ENCODE measurements at regions not wholly inside any gene's neighbourhood (a gene's known extent, or its start where the extent isn't known, plus 50 kb on each side); places are given as distances from the start of the nearest gene placed in this dataset.
A peak's percentile ranks its signal among the peaks of the same experiment; 100 is the strongest.

DNA sequence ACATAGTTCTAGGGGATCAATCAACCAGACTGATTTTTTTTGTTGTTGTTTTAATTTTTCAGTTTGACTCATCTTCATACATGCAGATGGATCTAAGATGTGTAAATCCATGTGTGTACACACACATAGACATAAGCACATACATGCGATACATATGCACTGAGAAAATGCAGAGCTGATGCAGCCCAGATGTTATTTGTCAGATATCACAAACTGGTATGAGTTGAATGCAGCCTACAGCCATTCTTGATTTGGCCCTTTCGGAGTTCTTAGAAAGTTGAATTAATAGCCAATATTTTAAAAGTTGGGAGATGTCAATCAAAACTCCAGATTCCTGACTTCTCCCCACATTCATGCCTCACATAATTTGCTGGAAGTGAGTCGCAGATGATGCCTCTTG, 180.4 kb downstream of the SPATA18 start:
- DNase-seq (ENCODE audit: low read depth in 2 of 2), result no peak

DNA sequence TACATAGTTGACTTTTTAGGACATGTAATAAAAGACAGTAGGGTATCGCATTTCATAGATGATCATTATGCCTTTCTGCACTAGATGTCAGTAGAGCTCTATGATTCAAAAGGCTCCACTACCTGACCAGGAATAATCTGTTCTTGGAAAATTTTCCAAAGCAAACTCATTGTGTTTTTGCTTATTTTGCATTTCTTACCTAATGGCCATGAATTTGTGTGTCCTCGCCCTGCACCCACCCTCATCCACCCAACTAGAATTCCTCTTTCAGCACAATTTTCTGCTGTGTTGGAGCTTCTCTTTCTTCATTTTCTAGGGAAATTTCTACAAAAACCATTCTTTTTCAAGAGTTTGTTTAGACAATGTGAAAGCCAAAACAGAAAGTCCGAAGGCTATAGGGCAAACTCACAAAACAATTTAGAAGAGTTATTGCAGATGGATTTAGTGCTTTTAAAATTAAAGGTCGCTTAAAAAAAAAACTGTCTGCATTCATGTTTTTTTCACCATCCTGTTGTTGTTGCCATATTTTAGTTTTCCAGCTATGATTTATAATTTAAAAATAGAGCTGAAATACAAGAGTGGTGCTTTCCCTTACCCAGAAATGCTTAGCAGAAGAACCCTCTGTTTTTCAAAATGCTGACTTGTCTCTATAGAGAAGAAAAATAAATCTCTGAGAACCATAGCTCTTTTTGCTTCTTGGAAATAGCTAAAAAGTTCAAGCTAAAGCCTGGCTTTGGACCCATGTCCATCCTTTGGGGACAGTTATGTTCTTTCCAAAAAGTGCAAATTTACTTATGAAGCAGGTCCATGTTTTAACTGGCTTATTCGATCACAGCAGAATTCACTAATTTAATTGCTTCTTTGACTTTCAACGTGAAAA, 183.7 kb downstream of the SPATA18 start:
- peak; percentile 33 to 38 for DNase-seq (ENCODE audit: low read depth in 2 of 2)

DNA sequence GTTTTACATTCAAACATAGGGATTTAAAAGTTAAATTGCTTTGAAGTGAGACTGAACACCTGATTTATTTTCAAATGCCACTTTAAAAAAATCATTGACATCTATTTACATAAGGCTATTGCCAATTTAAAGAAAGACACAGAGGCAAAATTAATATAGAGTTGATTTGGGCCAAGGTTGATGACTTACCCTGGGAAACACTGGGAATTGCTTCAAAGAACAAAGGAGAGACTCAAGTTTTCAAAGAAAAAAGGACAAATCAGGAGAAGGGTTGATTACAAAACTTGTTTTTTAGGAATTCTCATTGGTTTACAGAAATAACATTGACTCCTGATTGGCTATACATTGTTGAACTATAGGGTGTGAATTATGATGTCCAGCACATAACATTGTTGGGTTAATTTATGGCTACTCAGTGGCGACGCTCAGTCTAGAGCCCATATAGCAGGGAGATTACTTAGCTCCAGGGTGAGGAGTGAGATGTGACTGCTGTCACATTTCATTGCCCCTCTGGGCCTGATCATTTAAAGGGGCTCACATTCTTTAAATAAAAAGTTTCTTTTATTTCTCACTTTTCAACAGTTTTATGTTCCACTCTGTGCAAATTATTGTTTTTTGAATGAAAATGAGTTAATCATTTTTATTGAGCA, 184.6 kb downstream of the SPATA18 start:
- DNase-seq (ENCODE audit: low read depth in 2 of 2), result no peak

DNA sequence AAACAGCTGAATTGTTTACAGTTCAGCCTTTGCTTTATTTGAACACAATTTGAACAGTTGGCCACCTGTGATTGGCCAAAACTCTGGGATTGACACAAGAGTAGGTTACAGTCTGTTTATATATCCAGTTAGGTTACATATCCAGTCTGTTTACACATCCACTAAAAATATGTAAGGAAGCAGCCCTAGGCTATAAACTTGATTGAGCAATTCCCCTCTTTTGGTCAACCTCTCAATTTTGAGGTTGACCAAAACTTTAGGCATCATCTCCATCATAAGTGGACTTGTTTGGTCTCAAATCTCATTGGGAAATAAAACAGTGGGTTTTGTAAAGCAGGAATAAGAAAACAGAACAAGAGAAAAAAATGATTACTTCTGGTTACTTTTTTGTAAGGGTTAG, 190.8 kb downstream of the SPATA18 start:
- DNase-seq (ENCODE audit: low read depth in 2 of 2), result no peak

DNA sequence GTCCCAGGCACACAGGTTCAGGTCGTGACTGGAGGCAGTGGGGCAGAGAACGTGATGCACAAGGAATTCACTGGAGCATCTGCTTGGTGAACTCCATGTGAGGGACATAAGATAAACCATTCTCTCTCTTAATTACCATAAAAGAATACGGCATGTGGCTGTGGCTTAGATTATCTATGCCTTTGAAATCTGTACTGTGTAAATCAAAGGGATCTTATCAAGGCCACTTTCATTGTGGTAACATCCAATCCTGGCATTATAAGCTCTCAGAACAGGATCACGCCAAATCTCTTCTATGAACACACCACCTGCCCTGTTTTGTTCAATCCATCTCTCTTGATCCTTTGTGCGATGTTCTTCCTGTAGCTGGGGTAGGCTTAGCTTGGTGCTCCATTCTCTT, 192.3 kb downstream of the SPATA18 start:
- no peak for DNase-seq (ENCODE audit: low read depth in 2 of 2)

DNA sequence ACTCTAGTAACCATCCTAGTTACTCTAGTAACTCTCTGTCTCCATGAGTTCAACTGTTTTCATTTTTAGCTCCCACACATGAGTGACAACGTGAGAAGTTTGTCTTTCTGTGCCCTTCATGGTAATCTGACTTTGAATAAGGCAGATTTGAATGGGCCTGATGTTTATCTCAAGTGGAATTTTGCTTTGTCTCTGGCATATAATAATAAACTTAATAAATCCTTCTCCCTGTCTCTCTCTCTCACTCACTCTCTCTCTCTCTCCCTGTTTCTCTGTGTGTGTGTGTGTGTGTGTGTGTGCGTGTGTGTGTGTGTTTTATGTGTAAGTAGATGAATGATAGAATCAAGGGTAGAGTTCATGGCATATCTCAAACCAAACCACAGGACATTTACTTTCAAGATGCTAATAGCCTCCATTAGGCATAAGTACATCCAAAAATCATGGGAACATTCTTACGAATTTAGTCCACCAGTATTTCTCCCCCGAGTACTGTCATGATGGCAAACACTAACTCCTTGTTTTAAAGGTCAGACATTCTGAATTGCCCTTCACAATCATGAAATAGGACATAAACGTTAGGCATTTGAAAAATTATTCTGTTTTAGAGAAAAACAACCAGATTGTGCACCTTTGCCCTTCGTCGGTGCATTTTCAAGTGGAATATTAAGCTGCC, 193.1 kb downstream of the SPATA18 start:
- DNase-seq (ENCODE audit: low read depth in 2 of 2), result no peak

DNA sequence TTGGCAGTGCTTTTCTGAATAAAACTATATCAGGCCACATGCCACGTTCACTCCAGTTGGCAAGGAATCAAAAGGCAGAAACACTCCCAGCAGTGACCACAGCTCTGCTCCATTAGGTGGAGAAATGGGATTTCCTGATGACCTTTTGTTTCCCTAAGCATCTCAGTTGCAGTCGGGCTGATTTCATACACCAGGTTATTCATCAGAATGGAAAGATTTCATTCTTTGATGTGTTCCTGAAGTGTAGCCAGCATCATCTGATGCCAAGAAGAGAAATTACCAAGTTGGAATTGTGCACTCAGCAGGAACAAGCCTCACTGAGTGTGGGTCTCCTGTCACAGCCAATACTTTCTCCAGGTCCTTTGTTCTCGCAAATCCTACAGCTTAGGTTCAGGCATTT, 193.7 kb downstream of the SPATA18 start:
- no peak for DNase-seq (ENCODE audit: low read depth in 2 of 2)

DNA sequence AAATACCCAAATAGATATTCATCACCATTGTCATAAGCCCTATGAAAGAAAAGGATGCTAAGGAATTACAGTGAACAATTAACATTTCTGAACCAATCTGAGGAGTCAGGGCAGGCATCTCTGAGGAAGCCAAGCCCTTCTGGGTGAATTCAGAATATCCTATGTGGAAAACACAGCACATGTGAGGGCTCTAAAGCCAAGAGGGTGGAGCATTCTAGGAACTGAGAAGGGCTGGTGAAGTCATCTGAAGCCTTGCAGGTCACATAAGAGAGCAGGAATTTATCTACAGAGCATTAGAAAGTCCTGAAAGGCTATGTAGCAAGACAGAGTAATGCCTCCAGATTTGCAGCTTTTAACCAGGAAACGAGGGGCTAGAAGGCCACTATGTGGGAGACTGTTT, 195.7 kb downstream of the SPATA18 start:
- no peak for DNase-seq (ENCODE audit: low read depth in 2 of 2)

DNA sequence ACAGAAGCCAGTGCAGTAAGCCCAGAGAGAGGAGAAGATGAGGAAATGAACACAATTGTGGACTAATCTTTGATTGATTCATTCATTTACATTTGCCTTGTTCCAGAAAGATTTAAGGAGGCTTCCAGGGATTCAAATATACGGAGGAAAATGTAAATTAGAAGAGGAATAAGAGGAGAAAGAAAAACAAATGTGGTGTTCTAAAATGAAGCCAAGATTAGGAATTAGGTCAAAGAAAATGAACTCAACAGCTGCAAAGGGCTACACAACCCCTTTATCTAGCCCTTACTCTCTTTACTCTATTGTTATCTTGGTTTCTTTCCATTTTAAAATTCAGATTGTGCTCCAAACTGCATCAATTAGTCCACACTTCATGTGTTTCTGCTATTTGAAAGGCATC, 196.8 kb downstream of the SPATA18 start:
- no peak for DNase-seq (ENCODE audit: low read depth in 2 of 2)

DNA sequence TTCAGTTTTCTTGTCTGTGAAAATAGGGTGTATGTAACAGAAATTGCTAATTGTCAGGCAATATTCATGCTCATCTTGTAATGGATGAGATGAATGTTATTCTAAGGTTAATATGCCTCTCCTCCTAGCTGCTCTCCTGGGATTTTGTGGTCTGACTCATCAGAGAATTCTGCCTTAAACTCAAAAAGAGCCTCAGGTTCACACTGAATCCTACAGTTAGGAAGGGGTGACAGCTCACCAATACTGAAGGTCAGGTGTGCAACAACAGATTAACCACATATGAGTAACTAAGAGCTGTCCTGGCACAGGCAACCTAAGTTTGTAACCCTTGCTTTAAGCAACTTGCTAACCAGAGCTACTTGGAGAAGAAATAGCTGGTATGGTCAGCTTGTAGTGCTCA, 197.7 kb downstream of the SPATA18 start:
- peak; percentile 22 to 31 for DNase-seq (ENCODE audit: low read depth in 2 of 2)

DNA sequence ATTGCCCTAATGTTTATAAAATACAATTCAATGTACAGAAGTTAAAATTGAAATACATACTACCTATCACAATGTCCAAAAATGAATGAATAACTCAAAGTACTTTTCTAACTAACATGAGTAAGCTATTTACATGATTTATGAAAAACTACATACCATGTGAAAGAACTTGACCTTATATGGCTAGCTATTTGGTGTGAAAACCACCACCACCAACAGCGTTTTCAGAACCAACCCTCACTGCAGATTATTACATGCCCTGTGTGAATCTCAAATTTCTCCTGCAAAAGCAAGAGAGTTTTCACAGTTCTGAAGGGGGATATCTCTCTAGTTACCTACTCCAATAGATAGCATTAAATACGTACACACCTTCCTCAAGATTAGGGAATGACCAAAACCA, 198.5 kb downstream of the SPATA18 start:
- peak in 1 of 2 experiments; percentile 28 for DNase-seq (ENCODE audit: low read depth in 2 of 2)

DNA sequence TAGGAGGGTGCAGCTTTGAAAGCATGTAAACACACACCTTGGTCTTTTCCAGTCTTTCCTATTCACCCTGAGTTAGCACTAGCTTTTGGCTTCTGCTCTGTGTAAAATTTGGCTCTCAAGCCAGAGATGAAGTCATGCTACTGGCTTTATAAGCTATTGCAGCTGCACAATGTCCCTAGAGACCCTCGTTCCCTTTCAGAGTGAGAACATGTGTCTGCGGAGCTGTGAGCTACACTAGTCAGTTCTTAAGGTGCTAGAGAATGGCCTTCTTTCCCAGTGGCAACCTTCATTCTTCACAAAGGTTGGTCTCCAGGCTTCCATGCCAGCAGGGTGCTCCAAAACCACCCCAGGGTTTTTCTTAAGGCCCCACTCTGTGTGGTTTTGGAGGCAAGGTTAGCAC, 199.1 kb downstream of the SPATA18 start:
- DNase-seq (ENCODE audit: low read depth in 2 of 2), result peak; percentile 46 to 49

DNA sequence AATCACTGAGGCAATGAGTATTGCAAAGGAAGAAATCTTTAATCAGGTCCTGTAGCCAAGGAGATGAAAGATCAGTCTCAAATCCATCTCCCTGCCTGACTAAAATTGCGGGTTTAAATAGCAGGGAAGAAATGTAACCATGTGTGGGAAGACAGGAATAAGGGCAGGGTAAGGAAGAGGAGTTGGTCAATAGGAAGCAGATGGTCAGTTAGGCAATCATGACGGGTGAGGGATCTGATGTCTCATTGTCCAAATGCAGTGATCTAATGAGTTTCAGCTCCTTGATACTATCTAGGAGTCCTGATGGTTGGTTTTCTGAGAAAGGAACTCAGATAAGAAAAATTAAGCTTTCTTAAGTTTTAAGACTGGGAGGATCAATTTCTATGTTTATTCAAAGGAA, 200.8 kb downstream of the SPATA18 start:
- no peak for DNase-seq (ENCODE audit: low read depth in 2 of 2)

DNA sequence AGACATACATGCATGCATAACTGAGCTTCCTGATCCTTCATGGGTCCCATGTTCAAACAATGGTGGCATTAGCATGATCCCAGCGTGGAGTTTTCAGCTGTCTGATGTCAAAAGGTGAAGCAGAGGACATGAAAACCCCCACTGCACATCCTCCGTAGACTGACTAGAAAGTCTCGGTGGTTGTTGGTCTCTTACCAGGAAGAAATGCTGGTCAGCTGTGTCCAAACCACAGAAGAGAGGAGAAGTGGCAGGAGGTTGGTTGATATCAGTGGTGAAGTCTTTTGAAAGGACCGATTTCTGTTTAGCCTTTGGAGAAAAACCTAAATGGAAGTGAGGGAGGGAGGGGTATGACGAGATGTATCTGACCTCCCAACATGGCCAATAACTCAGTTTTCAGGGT, 201.9 kb downstream of the SPATA18 start:
- DNase-seq (ENCODE audit: low read depth in 2 of 2), result no peak

DNA sequence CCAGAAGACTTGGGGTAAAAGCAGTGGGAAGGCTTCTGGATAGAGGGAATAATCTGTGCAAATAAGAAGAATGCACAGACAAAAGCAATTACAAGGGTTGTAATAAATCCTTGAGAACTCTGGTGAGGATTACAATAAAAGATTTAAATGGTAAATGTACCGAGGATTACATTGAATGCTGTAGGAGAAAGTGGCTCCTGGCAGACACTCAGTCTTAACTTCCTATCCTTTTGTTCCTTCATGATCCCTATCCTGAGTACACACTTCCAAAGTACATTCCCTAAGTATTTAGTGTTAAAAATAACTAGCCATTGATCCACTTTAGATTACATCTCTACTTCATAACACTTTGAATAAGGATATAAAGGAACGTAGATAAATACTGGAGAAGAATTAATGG, 205.4 kb downstream of the SPATA18 start:
- DNase-seq (ENCODE audit: low read depth in 2 of 2), result no peak

DNA sequence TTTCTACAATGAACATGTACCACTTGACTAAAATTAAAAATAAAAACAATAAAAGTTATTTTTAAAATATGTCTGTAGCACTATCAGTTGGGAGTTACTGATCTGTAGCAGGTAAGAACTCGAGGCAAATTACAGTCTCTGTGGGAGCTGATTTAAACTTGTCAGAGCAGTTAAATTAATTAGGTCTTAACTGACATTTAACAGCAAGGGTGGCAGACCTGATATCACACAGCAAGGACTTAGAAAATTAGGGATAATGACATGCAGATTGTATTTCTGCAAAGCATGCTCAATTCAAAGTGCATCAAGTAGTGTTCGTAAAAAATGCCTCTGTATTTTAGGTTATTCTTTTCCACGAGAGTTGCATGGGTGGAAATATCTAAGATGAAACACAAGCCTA, 208.9 kb downstream of the SPATA18 start:
- no peak for DNase-seq (ENCODE audit: low read depth in 2 of 2)

DNA sequence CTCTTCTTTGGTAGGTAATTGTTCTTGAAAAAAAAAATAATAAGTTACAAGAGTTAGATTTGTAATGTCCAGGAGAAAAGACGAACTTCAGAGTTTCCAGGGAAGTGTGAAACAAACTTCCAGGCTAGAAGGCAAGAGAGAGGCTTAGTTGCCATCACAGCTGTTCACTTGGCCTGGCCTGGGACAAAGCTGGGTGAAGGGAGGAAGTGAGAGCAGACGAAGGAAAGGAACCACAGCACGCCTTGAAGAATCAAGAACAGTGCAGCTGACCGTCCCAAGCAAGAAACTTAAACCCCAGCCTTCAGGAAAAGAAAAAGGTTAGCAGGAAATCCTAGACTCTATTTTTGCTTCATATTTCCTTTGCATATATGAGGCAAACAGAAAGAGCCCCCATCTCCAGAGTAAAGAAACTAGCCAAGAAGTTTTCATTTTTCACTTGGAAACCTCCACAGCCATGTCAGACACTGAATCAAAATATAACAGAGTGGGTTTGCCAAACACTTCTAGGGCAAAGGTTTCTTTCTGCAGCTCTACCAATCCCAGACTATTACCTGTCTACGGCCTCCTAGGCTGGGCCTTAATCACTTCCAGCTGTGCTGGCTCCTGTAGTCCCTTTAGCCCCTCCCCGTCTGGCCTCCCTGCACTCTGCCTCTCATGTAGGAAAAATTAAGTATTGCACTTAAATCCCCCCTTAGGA, 209.6 kb downstream of the SPATA18 start:
- no peak for DNase-seq (ENCODE audit: low read depth in 2 of 2)

DNA sequence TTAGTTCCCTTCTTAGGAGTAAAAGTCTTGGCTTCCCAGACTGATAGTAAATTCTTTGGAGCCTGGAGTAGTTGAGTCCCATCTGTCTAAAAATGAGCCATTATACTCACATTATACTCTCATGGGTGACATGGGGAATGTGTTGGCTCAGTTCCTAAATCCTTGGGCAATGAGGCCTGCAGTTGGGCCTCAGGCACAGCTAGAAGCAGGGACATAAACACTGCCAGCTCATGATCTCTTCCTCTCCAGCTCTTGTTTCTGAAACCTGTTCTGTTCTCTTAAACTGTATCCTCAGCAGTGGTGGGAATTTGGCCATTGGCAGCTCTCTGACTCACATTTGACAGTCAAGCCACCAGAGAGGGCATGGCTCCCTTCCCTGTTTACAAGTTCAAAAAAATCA, 212.5 kb downstream of the SPATA18 start:
- DNase-seq (ENCODE audit: low read depth in 2 of 2), result no peak

DNA sequence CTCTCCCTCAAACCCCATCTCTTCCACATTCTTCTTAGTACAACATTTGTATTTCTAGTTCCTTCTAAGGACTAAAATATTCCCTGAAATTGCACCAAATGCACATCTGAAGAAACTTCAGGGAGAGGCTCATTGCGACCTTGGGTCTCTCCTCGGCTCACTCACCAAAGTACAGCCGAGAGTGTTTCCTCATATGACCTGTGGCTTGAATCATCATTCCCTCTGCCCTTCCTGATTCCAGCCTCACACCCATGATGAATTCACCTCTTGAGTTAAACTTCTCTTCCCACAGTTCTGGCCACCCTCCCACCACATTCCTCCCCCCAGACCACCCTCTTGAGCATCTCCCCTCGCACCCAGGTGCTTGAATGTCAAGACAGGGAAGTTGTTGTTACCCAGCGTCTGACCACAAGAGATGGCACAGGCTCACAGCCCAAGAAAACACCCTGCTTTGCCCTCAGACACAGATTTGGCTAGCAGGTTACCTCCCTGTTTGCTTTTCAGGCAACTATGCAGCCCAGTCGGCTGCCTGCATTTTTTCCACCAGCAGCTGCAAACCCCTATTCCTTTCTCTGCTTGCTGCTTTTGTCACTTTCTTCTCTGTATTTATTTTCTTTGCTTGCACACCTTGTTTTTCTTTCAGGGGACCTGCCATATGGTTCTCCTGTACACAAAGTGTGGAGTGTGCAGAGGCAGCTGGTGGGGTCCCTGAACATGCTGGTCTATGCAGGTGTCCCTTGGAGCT, 214.8 kb downstream of the SPATA18 start:
- no peak for DNase-seq (ENCODE audit: low read depth in 2 of 2)

DNA sequence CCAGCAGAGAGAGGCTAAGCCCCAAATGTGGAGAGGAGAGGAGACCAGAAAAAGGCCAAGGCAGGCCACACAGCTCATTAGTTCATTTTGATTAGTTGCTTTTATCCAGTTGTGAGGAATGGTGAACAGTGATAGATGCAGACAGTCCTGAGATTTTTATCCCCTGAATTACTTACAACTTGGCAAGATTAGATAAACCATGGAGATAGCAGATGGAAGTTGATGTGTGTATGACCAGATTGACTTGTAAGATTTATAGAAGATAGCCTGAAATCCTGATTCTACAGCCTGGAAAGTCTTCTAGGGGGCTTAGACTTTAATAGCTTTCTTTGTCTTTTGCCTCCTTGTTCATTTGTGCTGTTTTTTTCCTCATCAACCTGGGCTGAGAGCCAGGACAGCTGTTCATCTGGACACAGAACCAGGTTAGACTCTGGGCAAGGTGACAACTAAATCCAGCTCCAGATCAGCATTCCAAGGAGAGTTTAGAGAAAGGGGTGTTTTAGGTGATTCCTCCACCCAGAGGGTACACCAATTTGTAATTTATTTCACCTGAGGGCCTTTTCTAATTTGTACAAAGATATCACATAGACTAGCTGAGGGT, 215.5 kb downstream of the SPATA18 start:
- no peak for DNase-seq (ENCODE audit: low read depth in 2 of 2)

DNA sequence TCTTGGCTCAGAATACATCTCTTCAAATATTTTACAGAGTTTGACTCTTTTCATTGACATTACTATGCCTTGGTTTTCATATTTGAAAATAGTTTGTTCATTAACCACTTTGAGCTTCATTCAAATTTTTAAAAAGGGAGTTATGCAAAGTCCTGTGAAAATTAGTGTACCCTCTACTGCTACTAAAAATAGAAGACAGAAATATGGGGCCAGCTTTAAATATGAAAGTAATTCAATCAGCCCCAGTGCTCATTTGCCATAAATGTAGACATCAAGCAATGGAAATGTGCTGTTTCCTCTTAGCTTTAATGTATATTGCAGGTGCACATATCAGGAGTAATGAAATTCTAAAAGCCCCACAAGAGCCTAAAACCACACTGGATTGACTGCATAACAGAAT, 218.7 kb downstream of the SPATA18 start:
- DNase-seq (ENCODE audit: low read depth in 2 of 2), result no peak
